ENCODE measurements at regions not wholly inside any gene's neighbourhood (a gene's known extent, or its start where the extent isn't known, plus 50 kb on each side); places are given as distances from the start of the nearest gene placed in this dataset.

- Histone ChIP-seq H3K9ac (no peak overlapping the region), H3K79me2 (ENCODE audit: insufficient read depth) (no peaks in the 10 kb centered on the region), H4K20me1 (ENCODE audit: insufficient read depth) (no peaks in the 10 kb centered on the region), H3K9me2 (ENCODE audit: insufficient read depth) (no peaks in the 10 kb centered on the region), H3K4me2 (ENCODE audit: unreplicated experiment) (no peak overlapping the region), H3K36me3 (ENCODE audit: low read depth) (no peaks in the 10 kb centered on the region), H3F3A (ENCODE audit: insufficient read depth) (no peaks in the 10 kb centered on the region), H3K27ac (no peak overlapping the region), H3K9me3 (ENCODE audit: low read depth) (no peaks in the 10 kb centered on the region), H2AFZ (no peak overlapping the region), H3K4me3 (no peak overlapping the region), H3K4me1 (ENCODE audit: insufficient read depth) (no peaks in the 10 kb centered on the region), H3K27me3 (replicated peaks; ENCODE audit: insufficient read depth) (no peaks in the 10 kb centered on the region)
- in situ Hi-C loops (cut with MboI) = no loop called here
- DNase-seq = no peak
- TF ChIP-seq EZH2 (IDR thresholded peaks at IDR 0.05; ENCODE audit: insufficient read depth, poor library complexity, severe bottlenecking) (no peak), EZH2phosphoT487 (IDR thresholded peaks at IDR 0.05; ENCODE audit: insufficient read depth, low read depth) (no peak)
- 78 to 85% methylated on average over 3 of the region's 3 CpGs for WGBS, 2 experiments (ENCODE audit: low coverage in 1 of 2, low lambda C conversion rate in 2 of 2, missing lambda C conversion rate in 2 of 2)
These were observed 70.2 kb downstream of the RND3 start for GRCh38 chr2:150417278-150417677.

- Histone ChIP-seq H3K36me3 (ENCODE audit: low read depth) (no peaks in the 10 kb centered on the region), H3F3A (ENCODE audit: insufficient read depth) (no peaks in the 10 kb centered on the region), H3K4me3 (no peak overlapping the region), H3K9ac (no peak overlapping the region), H2AFZ (no peak overlapping the region), H3K27me3 (replicated peaks; ENCODE audit: insufficient read depth) (no peaks in the 10 kb centered on the region), H3K4me1 (ENCODE audit: insufficient read depth) (peaks cover 13% of the 10 kb centered on the region), H3K9me2 (ENCODE audit: insufficient read depth) (no peaks in the 10 kb centered on the region), H3K27ac (no peak overlapping the region), H3K79me2 (ENCODE audit: insufficient read depth) (no peaks in the 10 kb centered on the region), H3K9me3 (ENCODE audit: low read depth) (no peaks in the 10 kb centered on the region), H4K20me1 (ENCODE audit: insufficient read depth) (no peaks in the 10 kb centered on the region), H3K4me2 (ENCODE audit: unreplicated experiment) (no peak overlapping the region)
- in situ Hi-C loops (cut with MboI) = no loop called here
- DNase-seq = no peak
- TF ChIP-seq EZH2 (IDR thresholded peaks at IDR 0.05; ENCODE audit: insufficient read depth, poor library complexity, severe bottlenecking) (no peak), EZH2phosphoT487 (IDR thresholded peaks at IDR 0.05; ENCODE audit: insufficient read depth, low read depth) (no peak)
These were observed 72.4 kb downstream of the RND3 start for GRCh38 chr2:150415022-150415421.

GRCh38 chr2:150413910-150414309, 73.6 kb downstream of the RND3 start:
- Histone ChIP-seq H3K4me1 (ENCODE audit: insufficient read depth) (peaks cover 13% of the 10 kb centered on the region), H3K36me3 (ENCODE audit: low read depth) (no peaks in the 10 kb centered on the region), H2AFZ (no peak overlapping the region), H3K27ac (no peak overlapping the region), H3F3A (ENCODE audit: insufficient read depth) (no peaks in the 10 kb centered on the region), H3K9me3 (ENCODE audit: low read depth) (no peaks in the 10 kb centered on the region), H3K9me2 (ENCODE audit: insufficient read depth) (no peaks in the 10 kb centered on the region), H3K4me2 (ENCODE audit: unreplicated experiment) (no peak overlapping the region), H4K20me1 (ENCODE audit: insufficient read depth) (no peaks in the 10 kb centered on the region), H3K27me3 (replicated peaks; ENCODE audit: insufficient read depth) (no peaks in the 10 kb centered on the region), H3K79me2 (ENCODE audit: insufficient read depth) (no peaks in the 10 kb centered on the region), H3K4me3 (no peak overlapping the region), H3K9ac (no peak overlapping the region)
- 50 to 56% methylated on average over 2 of the region's 2 CpGs for WGBS, 2 experiments (ENCODE audit: low coverage in 1 of 2, low lambda C conversion rate in 2 of 2, missing lambda C conversion rate in 2 of 2)
- no peak for DNase-seq
- in situ Hi-C loops (cut with MboI) = no loop called here
- TF ChIP-seq EZH2 (IDR thresholded peaks at IDR 0.05; ENCODE audit: insufficient read depth, poor library complexity, severe bottlenecking) (no peak), EZH2phosphoT487 (IDR thresholded peaks at IDR 0.05; ENCODE audit: insufficient read depth, low read depth) (no peak)

- no peaks in the 10 kb centered on the region for H4K20me1 ChIP-seq (ENCODE audit: insufficient read depth)
- H3K4me3 ChIP-seq = no peak overlapping the region
- no peak for TF ChIP-seq EZH2 (IDR thresholded peaks at IDR 0.05; ENCODE audit: insufficient read depth, poor library complexity, severe bottlenecking)
- no peak for TF ChIP-seq EZH2phosphoT487 (IDR thresholded peaks at IDR 0.05; ENCODE audit: insufficient read depth, low read depth)
- no peaks in the 10 kb centered on the region for H3K9me3 ChIP-seq (ENCODE audit: low read depth)
- no peaks in the 10 kb centered on the region for H3K27me3 ChIP-seq (replicated peaks; ENCODE audit: insufficient read depth)
- H3K9me2 ChIP-seq (ENCODE audit: insufficient read depth) = no peaks in the 10 kb centered on the region
- no peak overlapping the region for H2AFZ ChIP-seq
- H3K27ac ChIP-seq = no peak overlapping the region
- no peaks in the 10 kb centered on the region for H3K79me2 ChIP-seq (ENCODE audit: insufficient read depth)
- H3K36me3 ChIP-seq (ENCODE audit: low read depth) = no peaks in the 10 kb centered on the region
- no peak for DNase-seq
- WGBS, 2 experiments (ENCODE audit: low coverage in 1 of 2, low lambda C conversion rate in 2 of 2, missing lambda C conversion rate in 2 of 2) = 96 to 97% methylated on average over 7 of the region's 7 CpGs
- H3K4me1 ChIP-seq (ENCODE audit: insufficient read depth) = peaks cover 13% of the 10 kb centered on the region
- H3F3A ChIP-seq (ENCODE audit: insufficient read depth) = no peaks in the 10 kb centered on the region
- H3K9ac ChIP-seq = no peak overlapping the region
- no peak overlapping the region for H3K4me2 ChIP-seq (ENCODE audit: unreplicated experiment)
- in situ Hi-C loops (cut with MboI) = no loop called here
These were observed 74.1 kb downstream of the RND3 start for GRCh38 chr2:150413366-150413765.

GRCh38 chr2:150410809-150411208, 76.7 kb downstream of the RND3 start:
- in situ Hi-C loops (cut with MboI) = no loop called here

More at GRCh38 chr2:150410809-150411208, 76.7 kb downstream of the RND3 start:
- Histone ChIP-seq H3K27ac (no peak overlapping the region), H3K4me2 (ENCODE audit: unreplicated experiment) (peak overlapping the region; percentile 3), H3K27me3 (replicated peaks; ENCODE audit: insufficient read depth) (no peaks in the 10 kb centered on the region), H3K4me3 (no peak overlapping the region), H3K9me3 (ENCODE audit: low read depth) (no peaks in the 10 kb centered on the region), H3K4me1 (ENCODE audit: insufficient read depth) (peaks cover 13% of the 10 kb centered on the region), H3F3A (ENCODE audit: insufficient read depth) (no peaks in the 10 kb centered on the region), H3K9me2 (ENCODE audit: insufficient read depth) (no peaks in the 10 kb centered on the region), H4K20me1 (ENCODE audit: insufficient read depth) (no peaks in the 10 kb centered on the region), H3K36me3 (ENCODE audit: low read depth) (no peaks in the 10 kb centered on the region), H2AFZ (peak overlapping the region; percentile 15; the same call in 1 of the 2 replicates), H3K79me2 (ENCODE audit: insufficient read depth) (no peaks in the 10 kb centered on the region), H3K9ac (no peak overlapping the region)
- 86 to 88% methylated on average over 3 of the region's 3 CpGs for WGBS, 2 experiments (ENCODE audit: low coverage in 1 of 2, low lambda C conversion rate in 2 of 2, missing lambda C conversion rate in 2 of 2)
- peak; percentile 14 for DNase-seq
- no peak for TF ChIP-seq EZH2phosphoT487 (IDR thresholded peaks at IDR 0.05; ENCODE audit: insufficient read depth, low read depth)
- TF ChIP-seq EZH2 (IDR thresholded peaks at IDR 0.05; ENCODE audit: insufficient read depth, poor library complexity, severe bottlenecking) = no peak
